ENCODE measurements at regions not wholly inside any gene's neighbourhood (a gene's known extent, or its start where the extent isn't known, plus 50 kb on each side); places are given as distances from the start of the nearest gene placed in this dataset.
"Not testable (repeated sequence)": the region's sequence is repeated elsewhere in the genome, so short reads cannot be mapped to it uniquely, and the experiment has no call there.

- no peaks in the 10 kb centered on the region for H3K4me1 Mint-ChIP-seq
- no peaks in the 10 kb centered on the region for H3K9me3 Mint-ChIP-seq
- no peak overlapping the region for H3K4me3 Mint-ChIP-seq
- ATAC-seq (no peak), DNase-seq (ENCODE audit: low spot score in 2 of 2) (no peak)
- H3K36me3 Mint-ChIP-seq = no peaks in the 10 kb centered on the region
- H3K27ac Mint-ChIP-seq = no peak overlapping the region
Observed at GRCh38 chr1:208709981-208710380, 465.8 kb upstream of the PLXNA2 start.

- H3K4me1 Mint-ChIP-seq = no peaks in the 10 kb centered on the region
- H3K9me3 Mint-ChIP-seq = peaks cover 3% of the 10 kb centered on the region
- H3K36me3 Mint-ChIP-seq = no peaks in the 10 kb centered on the region
- no peak for DNase-seq (ENCODE audit: low spot score in 2 of 2)
- no peak for ATAC-seq
- no peak overlapping the region for H3K4me3 Mint-ChIP-seq
- H3K27ac Mint-ChIP-seq = no peak overlapping the region
Observed at GRCh38 chr1:208714323-208714722, 470.1 kb upstream of the PLXNA2 start.

- Mint-ChIP-seq H3K27ac (no peak overlapping the region), H3K4me1 (no peaks in the 10 kb centered on the region), H3K4me3 (no peak overlapping the region), H3K36me3 (no peaks in the 10 kb centered on the region), H3K9me3 (peaks cover 13% of the 10 kb centered on the region)
- no peak for DNase-seq (ENCODE audit: low spot score in 2 of 2)
- no peak for ATAC-seq
Observed at GRCh38 chr1:208717525-208717924, 473.3 kb upstream of the PLXNA2 start.

- ATAC-seq (no peak), DNase-seq (ENCODE audit: low spot score in 2 of 2) (no peak)
- Mint-ChIP-seq H3K4me1 (no peaks in the 10 kb centered on the region), H3K9me3 (peaks cover 15% of the 10 kb centered on the region), H3K36me3 (no peaks in the 10 kb centered on the region), H3K4me3 (no peak overlapping the region), H3K27ac (no peak overlapping the region)
Observed at GRCh38 chr1:208722592-208722991, 478.4 kb upstream of the PLXNA2 start.

GRCh38 chr1:208724079-208724478 lies 479.9 kb upstream of the PLXNA2 start:
- no peak overlapping the region for H3K27ac Mint-ChIP-seq
- no peak for DNase-seq (ENCODE audit: low spot score in 2 of 2)
- no peak for ATAC-seq
- H3K4me1 Mint-ChIP-seq = no peaks in the 10 kb centered on the region
- no peaks in the 10 kb centered on the region for H3K36me3 Mint-ChIP-seq
- no peak overlapping the region for H3K4me3 Mint-ChIP-seq
- H3K9me3 Mint-ChIP-seq = peaks cover 12% of the 10 kb centered on the region

- Mint-ChIP-seq H3K9me3 (no peaks in the 10 kb centered on the region), H3K27ac (no peak overlapping the region), H3K36me3 (no peaks in the 10 kb centered on the region), H3K4me3 (no peak overlapping the region), H3K4me1 (no peaks in the 10 kb centered on the region)
- DNase-seq (ENCODE audit: low spot score in 2 of 2) (no peak), ATAC-seq (no peak)
Observed at GRCh38 chr1:208728815-208729214, 484.6 kb upstream of the PLXNA2 start.

- no peak for DNase-seq (ENCODE audit: low spot score in 2 of 2)
- Mint-ChIP-seq H3K4me3 (peak overlapping the region; percentile 3), H3K9me3 (peaks cover 4% of the 10 kb centered on the region), H3K4me1 (no peaks in the 10 kb centered on the region), H3K27ac (no peak overlapping the region), H3K36me3 (no peaks in the 10 kb centered on the region)
- ATAC-seq = no peak
Observed at GRCh38 chr1:208731981-208732821, 488.0 kb upstream of the PLXNA2 start.

- ATAC-seq (no peak), DNase-seq (ENCODE audit: low spot score in 2 of 2) (no peak)
- Mint-ChIP-seq H3K27ac (no peak overlapping the region), H3K4me3 (no peak overlapping the region), H3K4me1 (no peaks in the 10 kb centered on the region), H3K36me3 (no peaks in the 10 kb centered on the region), H3K9me3 (peaks cover 9% of the 10 kb centered on the region)
Observed at GRCh38 chr1:208737161-208737560, 493.0 kb upstream of the PLXNA2 start.

- Mint-ChIP-seq H3K9me3 (peaks cover 9% of the 10 kb centered on the region), H3K36me3 (no peaks in the 10 kb centered on the region), H3K4me3 (no peak overlapping the region), H3K4me1 (no peaks in the 10 kb centered on the region), H3K27ac (no peak overlapping the region)
- ATAC-seq (no peak), DNase-seq (ENCODE audit: low spot score in 2 of 2) (no peak)
Observed at GRCh38 chr1:208737922-208738321, 493.7 kb upstream of the PLXNA2 start.

- not testable (repeated sequence) for H3K4me3 Mint-ChIP-seq, H3K27ac Mint-ChIP-seq
Observed at GRCh38 chr1:208739636-208740035, 495.5 kb upstream of the PLXNA2 start.

GRCh38 chr1:208741296-208741695 lies 497.1 kb upstream of the PLXNA2 start:
- Mint-ChIP-seq H3K27ac (no peak overlapping the region), H3K4me1 (no peaks in the 10 kb centered on the region), H3K36me3 (no peaks in the 10 kb centered on the region), H3K9me3 (peaks cover 8% of the 10 kb centered on the region), H3K4me3 (no peak overlapping the region)
- DNase-seq (ENCODE audit: low spot score in 2 of 2) (no peak), ATAC-seq (no peak)

More at GRCh38 chr1:208739636-208740035, 495.5 kb upstream of the PLXNA2 start:
- DNase-seq (ENCODE audit: low spot score in 2 of 2); ATAC-seq; H3K36me3 Mint-ChIP-seq; H3K9me3 Mint-ChIP-seq; H3K4me1 Mint-ChIP-seq: not testable (repeated sequence)

- no peak overlapping the region for H3K4me3 Mint-ChIP-seq
- H3K4me1 Mint-ChIP-seq = no peaks in the 10 kb centered on the region
- no peak overlapping the region for H3K27ac Mint-ChIP-seq
- peaks cover 8% of the 10 kb centered on the region for H3K9me3 Mint-ChIP-seq
- DNase-seq (ENCODE audit: low spot score in 2 of 2) (no peak), ATAC-seq (no peak)
- H3K36me3 Mint-ChIP-seq = no peaks in the 10 kb centered on the region
Observed at GRCh38 chr1:208743361-208743760, 499.2 kb upstream of the PLXNA2 start.

GRCh38 chr1:208747979-208748378 lies 503.8 kb upstream of the PLXNA2 start:
- no peak for ATAC-seq
- H3K4me1 Mint-ChIP-seq = no peaks in the 10 kb centered on the region

GRCh38 chr1:208748387-208749165 lies 504.4 kb upstream of the PLXNA2 start:
- no peak for ATAC-seq
- DNase-seq (ENCODE audit: low spot score in 2 of 2) = no peak
- Mint-ChIP-seq H3K36me3 (no peaks in the 10 kb centered on the region), H3K4me1 (no peaks in the 10 kb centered on the region), H3K4me3 (no peak overlapping the region), H3K27ac (no peak overlapping the region), H3K9me3 (peaks cover 7% of the 10 kb centered on the region)

More at GRCh38 chr1:208747979-208748378, 503.8 kb upstream of the PLXNA2 start:
- Mint-ChIP-seq H3K4me3 (no peak overlapping the region), H3K36me3 (no peaks in the 10 kb centered on the region), H3K9me3 (peaks cover 7% of the 10 kb centered on the region), H3K27ac (no peak overlapping the region)
- no peak for DNase-seq (ENCODE audit: low spot score in 2 of 2)

- DNase-seq (ENCODE audit: low spot score in 2 of 2) (no peak), ATAC-seq (no peak)
- no peak overlapping the region for H3K27ac Mint-ChIP-seq
- H3K4me1 Mint-ChIP-seq = no peaks in the 10 kb centered on the region
- H3K4me3 Mint-ChIP-seq = no peak overlapping the region
- no peaks in the 10 kb centered on the region for H3K36me3 Mint-ChIP-seq
- H3K9me3 Mint-ChIP-seq = no peaks in the 10 kb centered on the region
Observed at GRCh38 chr1:208756339-208756981, 512.3 kb upstream of the PLXNA2 start.
